HG03095 (cell line): ENCODE measurements at regions not wholly inside any gene's neighbourhood (a gene's known extent, or its start where the extent isn't known, plus 50 kb on each side); places are given as distances from the start of the nearest gene placed in this dataset.
"Not testable (repeated sequence)": the region's sequence is repeated elsewhere in the genome, so short reads cannot be mapped to it uniquely, and the experiment has no call there.

Experiments
- ATAC-seq: cut with Tn5 transposase; IDR thresholded peaks from one replicate; pipeline ENCODE4 v1.9.1; 2021; ENCODE audit warnings: moderate library complexity; ENCODE audit not compliant: unreplicated experiment

DNA sequence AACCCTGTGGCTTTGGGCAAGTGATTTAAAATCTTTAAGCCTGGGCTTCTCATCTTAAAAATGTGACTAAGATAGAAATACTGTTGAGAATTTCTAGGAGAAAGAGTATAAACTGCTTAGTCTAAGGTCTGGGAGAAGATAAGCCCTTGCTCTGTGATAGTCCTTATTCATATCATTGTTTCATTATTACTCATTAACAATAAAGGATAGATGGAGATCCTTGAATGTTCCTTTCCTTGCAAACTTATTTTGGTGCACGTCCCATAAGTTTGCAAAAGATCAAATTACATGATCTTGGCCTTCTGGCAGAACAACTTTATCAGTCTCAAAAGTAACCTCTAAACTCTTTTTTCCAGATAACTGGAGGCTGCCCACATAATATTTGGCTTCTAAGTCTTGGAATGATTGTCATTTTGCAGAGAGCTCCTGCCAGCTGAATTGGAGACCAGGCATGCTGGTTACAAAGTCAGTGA is 138.3 kb downstream of the FAM124B start:
- ATAC-seq: no peak

- ATAC-seq: no peak
These were observed 140.6 kb downstream of the FAM124B start for GRCh38 chr2:224261326-224261725.

DNA sequence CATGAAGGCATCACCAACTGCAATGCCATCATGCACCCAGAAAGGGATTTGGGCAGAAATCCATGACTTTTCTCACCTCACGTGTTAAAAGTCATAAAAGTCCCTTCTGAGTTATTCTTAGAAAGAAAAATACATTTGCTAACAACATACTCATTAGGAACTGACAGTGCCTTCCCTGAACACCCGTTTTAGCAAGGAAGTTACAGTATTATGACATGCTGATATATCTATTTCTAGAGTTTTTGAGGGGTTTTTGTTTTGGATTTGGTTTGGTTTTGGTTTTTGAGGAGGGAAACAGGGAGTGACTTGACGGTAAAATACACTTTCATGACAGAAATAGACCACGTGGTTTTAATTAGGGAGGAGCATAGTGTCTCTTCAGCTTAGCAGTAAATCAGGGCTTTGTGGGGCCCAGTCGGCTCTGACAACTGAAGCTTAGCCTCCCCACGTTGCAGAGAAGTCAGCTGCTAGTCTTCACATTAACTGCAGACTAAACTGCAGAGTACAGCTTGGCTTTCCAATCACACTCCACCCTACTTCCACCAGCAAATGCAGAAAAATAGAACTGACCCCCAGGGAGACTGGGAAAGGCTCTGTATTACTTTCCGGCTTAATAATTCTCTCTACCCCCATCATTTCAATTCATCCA is 141.4 kb downstream of the FAM124B start:
- no peak for ATAC-seq

DNA sequence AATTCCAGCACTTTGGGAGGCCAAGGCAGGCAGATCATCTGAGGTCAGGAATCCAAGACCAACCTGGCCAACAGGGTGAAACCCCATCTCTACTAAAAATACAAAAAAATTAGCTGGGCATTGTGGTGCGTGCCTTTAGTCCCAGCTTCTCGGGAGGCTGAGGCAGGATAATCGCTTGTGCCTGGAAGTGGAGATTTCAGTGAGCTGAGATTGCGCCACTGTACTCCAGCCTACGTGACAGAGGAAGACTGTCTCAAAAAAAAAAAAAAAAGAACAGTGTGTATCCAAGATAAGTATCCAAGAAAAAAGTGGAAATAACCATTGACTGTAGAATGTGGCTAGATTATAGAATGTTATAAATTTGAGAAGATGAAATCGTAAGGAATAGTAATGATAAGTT is 142.1 kb downstream of the FAM124B start:
- ATAC-seq: no peak

GRCh38 chr2:224258059-224258458 is 143.8 kb downstream of the FAM124B start:
- ATAC-seq: no peak

GRCh38 chr2:224257156-224257555 is 144.8 kb downstream of the FAM124B start:
- no peak for ATAC-seq

GRCh38 chr2:224253464-224253863 is 148.4 kb downstream of the FAM124B start:
- ATAC-seq: no peak

- ATAC-seq: no peak
These were observed 149.3 kb downstream of the FAM124B start for GRCh38 chr2:224252631-224253030.

DNA sequence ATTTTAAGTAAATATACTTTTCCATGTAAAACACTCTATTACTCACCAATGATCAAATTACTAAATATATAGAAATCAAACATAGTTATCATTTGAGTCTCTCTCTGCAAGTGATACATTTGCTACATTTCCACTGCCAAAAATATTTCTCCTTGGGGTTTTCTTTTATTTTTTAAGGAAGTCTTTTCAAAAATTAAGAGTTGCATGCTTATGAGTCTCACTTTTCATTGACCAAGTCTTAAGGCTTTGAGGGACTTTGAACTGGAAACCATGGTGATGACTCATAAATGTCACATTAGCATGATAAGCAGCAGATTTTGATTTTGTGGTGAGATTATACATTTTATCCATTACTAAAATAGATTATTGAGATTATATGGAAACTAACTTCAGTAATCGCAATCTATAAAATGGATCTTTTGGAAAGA is 152.9 kb downstream of the FAM124B start:
- no peak for ATAC-seq

- ATAC-seq: no peak
These were observed 159.3 kb downstream of the FAM124B start for GRCh38 chr2:224242561-224242960.

DNA sequence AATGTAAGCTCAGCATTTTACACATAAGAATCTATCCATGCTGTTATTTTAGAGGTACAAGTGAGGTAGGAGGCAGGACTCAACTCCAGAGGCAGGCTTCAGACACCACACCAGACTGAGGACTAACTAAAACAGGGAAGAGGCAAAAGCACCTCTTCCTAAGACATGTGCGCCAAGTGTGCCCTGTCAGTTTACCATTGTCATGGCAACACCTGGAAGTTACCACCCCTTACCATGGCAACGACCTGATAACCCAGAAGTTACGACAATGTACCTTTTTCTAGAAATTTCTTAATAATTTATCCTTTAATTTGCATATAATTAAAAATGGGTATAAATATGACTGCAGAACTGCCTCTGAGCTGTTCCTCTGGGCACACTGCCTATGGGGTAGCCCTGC is 160.1 kb downstream of the FAM124B start:
- no peak for ATAC-seq

DNA sequence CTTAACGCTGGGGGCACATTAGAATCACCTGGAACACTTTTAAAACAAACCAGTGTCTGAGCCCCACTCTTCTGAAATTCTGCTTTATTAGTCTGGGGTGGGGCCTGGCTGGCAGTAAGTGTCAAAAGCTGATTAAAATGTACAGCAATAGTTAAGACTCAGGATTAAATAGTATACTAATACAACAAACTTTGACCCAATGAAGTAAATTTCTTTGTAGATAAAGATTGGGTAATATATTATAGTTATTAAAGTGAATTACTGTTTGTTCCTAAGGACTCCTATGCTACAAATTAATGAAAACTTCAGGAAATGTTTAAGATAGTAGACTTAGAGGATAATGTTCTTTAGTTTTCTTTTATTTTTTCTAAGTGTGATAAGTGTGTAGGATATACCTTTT is 160.9 kb downstream of the FAM124B start:
- no peak for ATAC-seq

GRCh38 chr2:224223851-224224555 is 177.9 kb downstream of the FAM124B start:
- ATAC-seq: no peak

DNA sequence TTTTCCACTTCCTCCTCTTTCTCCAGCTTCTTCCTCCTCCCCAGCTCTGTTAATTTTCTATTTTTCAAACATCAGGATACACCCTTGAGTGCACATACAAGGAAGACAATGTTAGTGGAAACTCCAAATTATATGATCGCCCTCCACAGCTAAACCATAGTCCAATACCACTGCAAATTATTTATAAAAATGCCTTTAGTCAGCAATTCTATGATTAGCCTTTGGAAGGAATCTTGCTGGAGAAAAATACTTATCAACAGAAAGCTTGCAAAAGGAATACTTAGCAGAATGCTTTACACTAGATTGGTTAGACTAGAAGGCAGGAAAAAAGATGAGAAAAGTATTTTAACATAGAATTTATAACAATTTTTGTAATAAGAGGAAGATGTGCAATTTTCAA is 178.9 kb downstream of the FAM124B start:
- no peak for ATAC-seq

GRCh38 chr2:224222291-224222690 is 179.6 kb downstream of the FAM124B start:
- no peak for ATAC-seq

DNA sequence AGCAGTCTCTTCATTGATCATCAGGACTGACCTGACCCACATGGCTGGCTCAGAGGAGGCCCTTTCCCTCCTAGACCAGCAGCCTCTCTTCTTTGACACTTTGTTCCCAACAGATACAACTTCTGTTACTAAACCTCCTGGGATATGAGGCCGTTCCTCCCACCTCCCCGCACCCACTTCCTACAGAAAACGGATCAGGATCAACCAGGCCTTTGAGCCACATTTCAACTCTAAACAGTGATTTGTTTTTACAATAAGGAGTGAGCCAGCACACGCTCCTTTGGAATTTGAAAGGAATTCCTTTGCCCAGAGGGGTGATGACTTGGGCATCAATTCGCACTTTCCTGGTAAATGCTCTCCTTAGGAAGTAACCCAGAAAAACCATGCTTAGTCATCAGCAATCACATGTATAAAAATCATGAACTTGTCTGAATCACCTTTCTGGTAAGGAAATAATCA is 180.4 kb downstream of the FAM124B start:
- ATAC-seq: no peak

DNA sequence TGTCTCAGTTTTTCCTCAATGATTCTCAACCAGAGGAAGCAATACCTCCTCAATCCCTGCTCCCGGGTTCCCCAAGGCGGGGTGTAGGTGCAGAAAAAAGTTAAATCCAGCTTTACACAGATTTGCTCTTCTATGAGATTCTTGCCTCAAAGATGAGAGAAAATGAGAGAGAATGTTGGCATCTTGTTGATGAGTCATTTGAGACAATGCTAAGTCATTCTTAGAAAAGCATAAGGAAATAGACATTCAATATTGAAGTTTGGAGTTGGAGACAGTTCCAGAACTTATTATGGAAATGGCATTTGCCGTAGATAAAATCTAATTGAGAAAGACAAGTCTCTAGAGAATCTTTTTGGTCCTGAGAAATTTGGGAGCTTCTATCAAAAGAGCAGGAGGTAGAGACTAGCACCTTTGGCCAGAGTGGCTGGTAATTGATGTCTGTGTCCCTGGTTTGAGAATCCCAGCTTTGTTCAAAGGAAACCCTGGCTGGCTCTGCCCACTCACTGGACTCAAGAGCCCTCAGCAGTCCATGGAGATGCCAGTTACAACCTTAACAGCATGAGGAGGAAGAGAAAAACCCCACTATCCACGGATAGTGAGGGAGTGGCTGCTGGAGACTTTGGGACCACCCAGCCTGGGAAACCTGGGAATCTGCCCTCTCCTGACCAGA is 181.2 kb downstream of the FAM124B start:
- ATAC-seq: no peak

GRCh38 chr2:224219781-224220180 is 180.7 kb upstream of the SERPINE2 start:
- no peak for ATAC-seq

DNA sequence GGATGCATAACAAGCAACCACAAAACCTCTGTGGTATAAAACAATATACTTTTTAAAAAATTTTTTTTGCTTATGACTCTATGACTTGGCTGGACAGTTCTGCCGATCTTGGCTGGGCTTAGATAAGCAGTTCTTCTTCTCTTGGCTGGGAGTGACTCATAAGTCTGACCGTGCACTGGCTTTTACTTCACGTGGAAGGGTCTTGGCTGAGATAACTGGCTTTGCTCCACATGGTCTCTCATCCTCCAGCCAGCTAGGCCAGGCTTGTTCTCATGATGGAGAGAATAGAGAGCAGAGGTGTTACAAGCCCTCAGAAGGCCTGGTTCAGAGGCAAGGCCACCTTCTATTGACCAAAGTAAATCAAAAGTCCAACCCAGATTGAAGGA is 178.9 kb upstream of the SERPINE2 start:
- no peak for ATAC-seq

DNA sequence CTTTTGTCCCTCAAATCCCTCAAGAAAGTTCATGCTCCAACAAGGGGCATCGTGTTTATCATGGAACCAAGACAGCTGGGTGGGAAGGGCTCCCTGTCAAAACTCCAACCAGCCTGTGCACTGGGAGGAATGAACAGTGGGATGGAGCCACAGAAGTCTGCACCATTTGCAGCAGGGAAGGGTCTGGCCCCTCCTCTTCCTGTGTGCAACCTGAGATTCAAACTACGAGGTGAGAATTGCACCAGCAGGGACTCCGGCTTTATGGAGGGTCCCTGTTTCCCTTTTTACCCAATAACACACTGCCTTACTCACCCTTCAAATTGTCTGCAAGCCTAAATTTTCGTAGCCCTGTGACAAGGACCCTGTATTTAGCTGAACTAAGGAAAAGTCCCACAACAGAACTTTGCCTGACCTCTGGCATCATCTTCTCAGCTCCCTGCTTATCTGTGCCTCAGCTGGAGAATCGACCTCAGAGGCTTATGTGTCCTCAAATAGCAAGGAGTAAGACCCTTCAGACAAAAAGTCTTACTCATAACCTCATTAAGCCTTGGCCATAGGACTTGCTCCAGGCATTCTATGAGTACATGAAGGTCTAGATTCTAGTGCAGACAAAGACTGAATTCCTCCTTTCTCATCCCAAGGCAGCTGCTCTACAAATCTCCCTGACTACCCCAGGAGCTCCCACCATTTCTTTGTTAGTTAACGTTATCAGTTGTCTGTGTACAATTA is 178.3 kb upstream of the SERPINE2 start:
- no peak for ATAC-seq

- ATAC-seq: not testable (repeated sequence)
These were observed 176.5 kb upstream of the SERPINE2 start for GRCh38 chr2:224215611-224216010.
